ENCODE measurements at regions not wholly inside any gene's neighbourhood (a gene's known extent, or its start where the extent isn't known, plus 50 kb on each side); places are given as distances from the start of the nearest gene placed in this dataset.
"Not testable (repeated sequence)": the region's sequence is repeated elsewhere in the genome, so short reads cannot be mapped to it uniquely, and the experiment has no call there.

GRCh38 chr15:62280625-62281024 lies 115.5 kb upstream of the C2CD4B start:
- H3K4me3 ChIP-seq (ENCODE audit: low read depth, low read length): no peak overlapping the region
- no peak for TF ChIP-seq CTCF (IDR thresholded peaks at IDR 0.05; ENCODE audit: insufficient read depth, low read depth, low read length, missing control alignments)
- DNase-seq (ENCODE audit: low read depth): no peak

GRCh38 chr15:62281801-62282200 lies 116.7 kb upstream of the C2CD4B start:
- not testable (repeated sequence) for DNase-seq (ENCODE audit: low read depth); H3K4me3 ChIP-seq (ENCODE audit: low read depth, low read length)

- DNase-seq (ENCODE audit: low read depth): no peak
- no peak for TF ChIP-seq CTCF (IDR thresholded peaks at IDR 0.05; ENCODE audit: insufficient read depth, low read depth, low read length, missing control alignments)
Observed at GRCh38 chr15:62287066-62287857, 122.2 kb upstream of the C2CD4B start.

GRCh38 chr15:62288361-62289017 lies 123.4 kb upstream of the C2CD4B start:
- no peak for TF ChIP-seq CTCF (IDR thresholded peaks at IDR 0.05; ENCODE audit: insufficient read depth, low read depth, low read length, missing control alignments)
- no peak for DNase-seq (ENCODE audit: low read depth)
- no peak overlapping the region for H3K4me3 ChIP-seq (ENCODE audit: low read depth, low read length)

More at GRCh38 chr15:62287066-62287857, 122.2 kb upstream of the C2CD4B start:
- no peak overlapping the region for H3K4me3 ChIP-seq (ENCODE audit: low read depth, low read length)

GRCh38 chr15:62291262-62291661 lies 126.2 kb upstream of the C2CD4B start:
- DNase-seq (ENCODE audit: low read depth): no peak
- TF ChIP-seq CTCF (IDR thresholded peaks at IDR 0.05; ENCODE audit: insufficient read depth, low read depth, low read length, missing control alignments): no peak
- H3K4me3 ChIP-seq (ENCODE audit: low read depth, low read length): no peak overlapping the region

GRCh38 chr15:62296756-62297507 lies 131.8 kb upstream of the C2CD4B start:
- no peak for TF ChIP-seq CTCF (IDR thresholded peaks at IDR 0.05; ENCODE audit: insufficient read depth, low read depth, low read length, missing control alignments)
- DNase-seq (ENCODE audit: low read depth): no peak
- H3K4me3 ChIP-seq (ENCODE audit: low read depth, low read length): no peak overlapping the region

GRCh38 chr15:62297522-62297921 lies 132.4 kb upstream of the C2CD4B start:
- H3K4me3 ChIP-seq (ENCODE audit: low read depth, low read length): no peak overlapping the region
- no peak for DNase-seq (ENCODE audit: low read depth)
- TF ChIP-seq CTCF (IDR thresholded peaks at IDR 0.05; ENCODE audit: insufficient read depth, low read depth, low read length, missing control alignments): no peak
